Calu3 (cell line): ENCODE measurements at regions not wholly inside any gene's neighbourhood (a gene's known extent, or its start where the extent isn't known, plus 50 kb on each side); places are given as distances from the start of the nearest gene placed in this dataset.

Source experiments
- BruUV-seq: library from RNA; stranded (reverse); fragments of 400-500 nt; replicated peaks from 2 replicates; lab custom pipeline; 2021; lab: Mats Ljungman, UMichigan
- CTCF ChIA-PET: fragments of 300-600 bp; sonication (Branson Sonifier 250); formaldehyde crosslinking; loops from one replicate; lab custom pipeline; 2022; ENCODE audit warnings: antibody characterized with exemption; lab: Charles Lee
- DNase-seq: peaks from one replicate; pipeline ENCODE4 v3.0.0; 2022
- H3K27ac Mint-ChIP-seq: one replicate; pipeline ENCODE4 v1.8.0; 2022; ENCODE audit warnings: mixed read lengths; ENCODE audit not compliant: unreplicated experiment
- H3K27me3 Mint-ChIP-seq: one replicate; pipeline ENCODE4 v1.8.0; 2022; ENCODE audit warnings: mixed read lengths; ENCODE audit not compliant: unreplicated experiment
- H3K36me3 Mint-ChIP-seq: one replicate; pipeline ENCODE4 v1.8.0; 2022; ENCODE audit warnings: mild to moderate bottlenecking, moderate library complexity, mixed read lengths; ENCODE audit not compliant: insufficient read depth, unreplicated experiment
- H3K4me1 Mint-ChIP-seq: one replicate; pipeline ENCODE4 v1.8.0; 2022; ENCODE audit warnings: mild to moderate bottlenecking, low read depth, mixed read lengths; ENCODE audit not compliant: unreplicated experiment
- H3K4me3 Mint-ChIP-seq: one replicate; pipeline ENCODE4 v1.8.0; 2022; ENCODE audit warnings: mild to moderate bottlenecking, low read depth, moderate library complexity, mixed read lengths; ENCODE audit not compliant: unreplicated experiment
- H3K9me3 Mint-ChIP-seq: one replicate; pipeline ENCODE4 v1.8.0; 2022; ENCODE audit warnings: low read depth, mixed read lengths; ENCODE audit not compliant: unreplicated experiment
- intact Hi-C: fragments of 100-400 bp; cut with micrococcal nuclease; formaldehyde crosslinking; loops from one replicate; pipeline ENCODE4 v1.10.0; 2022; ENCODE audit not compliant: unreplicated experiment
- TF ChIP-seq, protein P1 (sequence below): fragments of 200-600 bp; IDR thresholded peaks from one replicate; pipeline ENCODE4 v1.8.0; 2022; ENCODE audit warnings: antibody characterized with exemption; ENCODE audit not compliant: unreplicated experiment

DNA sequence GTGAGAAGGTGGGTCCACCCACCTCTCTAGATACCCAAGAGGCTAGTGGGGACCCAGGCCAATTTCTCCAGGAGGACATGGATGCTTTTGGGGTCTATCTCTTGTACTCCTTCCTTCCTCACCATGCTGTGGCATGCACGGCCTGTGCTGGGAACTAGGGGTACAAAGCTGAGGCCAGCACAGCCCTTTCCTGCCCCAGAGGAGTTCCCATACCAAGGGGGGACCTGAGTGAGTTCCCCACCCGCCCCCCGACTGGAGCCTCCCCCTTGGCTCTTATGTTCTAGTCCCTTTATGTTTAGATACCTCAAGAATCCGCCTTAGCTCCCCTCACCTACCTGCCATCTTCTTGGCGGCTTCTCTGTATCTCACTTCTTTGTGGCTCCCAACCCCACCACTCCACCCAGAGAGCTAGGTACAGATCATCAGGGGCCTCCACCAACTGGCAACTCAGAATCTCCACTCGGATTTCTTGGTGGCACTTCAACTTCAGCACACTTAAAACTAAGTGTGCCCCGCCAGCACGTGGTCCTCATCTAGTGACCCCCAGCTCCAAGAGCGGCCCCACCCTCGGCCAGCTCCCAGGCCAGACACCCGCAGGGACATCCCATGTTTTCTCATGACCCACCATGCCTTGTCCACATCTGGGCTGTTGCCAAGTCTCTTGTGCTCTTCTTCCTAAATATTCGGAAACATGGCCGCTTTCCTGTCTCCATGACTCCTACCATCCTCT lies 115.2 kb upstream of the RTL1 start:
- no peak overlapping the region for H3K27ac Mint-ChIP-seq
- H3K9me3 Mint-ChIP-seq: no peaks in the 10 kb centered on the region
- TF ChIP-seq, protein P1, sequence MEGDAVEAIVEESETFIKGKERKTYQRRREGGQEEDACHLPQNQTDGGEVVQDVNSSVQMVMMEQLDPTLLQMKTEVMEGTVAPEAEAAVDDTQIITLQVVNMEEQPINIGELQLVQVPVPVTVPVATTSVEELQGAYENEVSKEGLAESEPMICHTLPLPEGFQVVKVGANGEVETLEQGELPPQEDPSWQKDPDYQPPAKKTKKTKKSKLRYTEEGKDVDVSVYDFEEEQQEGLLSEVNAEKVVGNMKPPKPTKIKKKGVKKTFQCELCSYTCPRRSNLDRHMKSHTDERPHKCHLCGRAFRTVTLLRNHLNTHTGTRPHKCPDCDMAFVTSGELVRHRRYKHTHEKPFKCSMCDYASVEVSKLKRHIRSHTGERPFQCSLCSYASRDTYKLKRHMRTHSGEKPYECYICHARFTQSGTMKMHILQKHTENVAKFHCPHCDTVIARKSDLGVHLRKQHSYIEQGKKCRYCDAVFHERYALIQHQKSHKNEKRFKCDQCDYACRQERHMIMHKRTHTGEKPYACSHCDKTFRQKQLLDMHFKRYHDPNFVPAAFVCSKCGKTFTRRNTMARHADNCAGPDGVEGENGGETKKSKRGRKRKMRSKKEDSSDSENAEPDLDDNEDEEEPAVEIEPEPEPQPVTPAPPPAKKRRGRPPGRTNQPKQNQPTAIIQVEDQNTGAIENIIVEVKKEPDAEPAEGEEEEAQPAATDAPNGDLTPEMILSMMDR: no peak
- DNase-seq: no peak
- BruUV-seq: no TSS peak
- no peaks in the 10 kb centered on the region for H3K27me3 Mint-ChIP-seq
- H3K4me3 Mint-ChIP-seq: no peak overlapping the region
- CTCF ChIA-PET: no interaction called here
- H3K4me1 Mint-ChIP-seq: no peaks in the 10 kb centered on the region
- no peaks in the 10 kb centered on the region for H3K36me3 Mint-ChIP-seq
- intact Hi-C loops: no loop called here

DNA sequence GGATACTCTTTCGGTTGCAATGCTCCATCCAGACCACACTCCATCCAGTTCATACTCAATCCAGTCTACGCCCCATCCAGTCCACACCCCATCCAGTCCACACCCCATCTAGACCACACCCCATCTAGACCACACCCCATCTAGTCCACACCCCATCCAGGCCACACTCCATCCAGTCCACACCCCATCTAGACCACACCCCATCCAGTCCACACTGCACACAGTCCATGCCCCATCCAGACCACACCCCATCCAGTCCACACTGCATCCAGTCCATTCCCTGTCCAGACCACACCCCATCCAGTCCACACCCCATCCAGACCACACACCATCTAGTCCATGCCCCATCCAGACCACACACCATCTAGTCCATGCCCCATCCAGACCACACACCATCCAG lies 116.0 kb upstream of the RTL1 start:
- Mint-ChIP-seq H3K27ac (no peak overlapping the region), H3K27me3 (no peaks in the 10 kb centered on the region), H3K36me3 (no peaks in the 10 kb centered on the region), H3K4me1 (no peaks in the 10 kb centered on the region), H3K4me3 (no peak overlapping the region), H3K9me3 (no peaks in the 10 kb centered on the region)
- intact Hi-C loops: no loop called here
- no TSS peak for BruUV-seq
- TF ChIP-seq, protein P1: no peak
- DNase-seq: no peak
- CTCF ChIA-PET: no interaction called here

DNA sequence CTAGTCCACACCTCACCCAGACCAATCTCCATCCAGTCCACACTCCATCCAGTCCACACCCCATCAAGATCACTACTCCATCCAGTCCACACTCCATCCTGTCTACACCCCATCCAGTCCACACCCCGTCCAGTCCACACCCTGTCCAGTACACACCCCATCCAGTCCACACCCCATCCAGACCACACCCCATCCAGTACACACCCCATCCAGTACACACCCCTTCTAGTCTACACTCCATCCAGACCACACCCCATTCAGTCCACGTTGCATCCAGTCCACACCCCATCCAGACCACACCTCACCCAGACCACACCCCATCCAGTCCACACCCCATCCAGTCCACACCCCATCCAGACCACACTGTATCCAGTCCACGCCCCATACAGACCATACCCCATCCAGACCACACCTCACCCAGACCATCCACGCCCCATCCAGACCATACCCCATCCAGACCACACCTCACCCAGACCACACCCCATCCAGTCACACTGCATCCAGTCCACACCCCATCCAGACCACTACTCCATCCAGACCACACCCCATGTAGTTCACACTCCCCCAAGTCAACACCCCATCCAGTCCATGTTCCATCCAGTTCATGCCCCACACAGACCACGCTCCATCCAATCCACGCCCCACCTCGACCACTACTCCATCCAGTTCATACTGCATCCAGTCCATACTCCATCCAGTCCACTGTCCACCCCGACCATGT lies 116.6 kb upstream of the RTL1 start:
- CTCF ChIA-PET: no interaction called here
- intact Hi-C loops: no loop called here
- no TSS peak for BruUV-seq
- Mint-ChIP-seq H3K36me3 (no peaks in the 10 kb centered on the region), H3K27ac (no peak overlapping the region), H3K4me1 (no peaks in the 10 kb centered on the region), H3K27me3 (no peaks in the 10 kb centered on the region), H3K4me3 (no peak overlapping the region), H3K9me3 (no peaks in the 10 kb centered on the region)
- TF ChIP-seq, protein P1: no peak
- no peak for DNase-seq

DNA sequence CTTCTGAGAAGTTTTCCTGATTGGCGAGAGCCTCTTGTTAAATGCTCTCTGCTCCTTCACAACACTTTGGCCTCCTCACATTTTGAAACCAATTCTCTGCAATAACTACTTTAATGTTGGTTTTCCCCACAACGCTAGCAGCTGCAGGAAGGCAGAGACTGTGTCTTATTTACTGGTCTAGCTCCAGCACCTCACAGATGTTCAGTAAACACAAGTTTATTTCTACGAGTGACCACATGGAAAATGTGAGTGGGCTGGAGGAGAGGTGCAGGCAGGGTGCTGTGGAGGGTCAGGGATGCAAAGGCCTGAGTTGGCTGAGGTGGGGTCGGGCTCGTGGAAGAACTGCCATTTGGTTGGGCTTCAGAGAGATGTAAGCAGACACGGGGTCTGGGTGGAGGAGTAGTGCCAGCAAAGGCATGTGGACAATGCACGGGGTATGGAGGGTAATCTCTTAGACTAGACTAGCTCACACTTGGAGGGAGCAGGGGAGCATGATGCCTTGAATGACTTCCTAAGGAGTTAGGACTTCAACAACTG lies 117.4 kb upstream of the RTL1 start:
- DNase-seq: no peak
- TF ChIP-seq, protein P1: no peak
- Mint-ChIP-seq H3K4me1 (no peaks in the 10 kb centered on the region), H3K27me3 (no peaks in the 10 kb centered on the region), H3K4me3 (no peak overlapping the region), H3K36me3 (no peaks in the 10 kb centered on the region), H3K9me3 (no peaks in the 10 kb centered on the region), H3K27ac (no peak overlapping the region)
- no TSS peak for BruUV-seq
- intact Hi-C loops: no loop called here
- CTCF ChIA-PET: no interaction called here
